ENCODE measurements at regions not wholly inside any gene's neighbourhood (a gene's known extent, or its start where the extent isn't known, plus 50 kb on each side); places are given as distances from the start of the nearest gene placed in this dataset.
A peak's percentile ranks its signal among the peaks of the same experiment; 100 is the strongest.

DNA sequence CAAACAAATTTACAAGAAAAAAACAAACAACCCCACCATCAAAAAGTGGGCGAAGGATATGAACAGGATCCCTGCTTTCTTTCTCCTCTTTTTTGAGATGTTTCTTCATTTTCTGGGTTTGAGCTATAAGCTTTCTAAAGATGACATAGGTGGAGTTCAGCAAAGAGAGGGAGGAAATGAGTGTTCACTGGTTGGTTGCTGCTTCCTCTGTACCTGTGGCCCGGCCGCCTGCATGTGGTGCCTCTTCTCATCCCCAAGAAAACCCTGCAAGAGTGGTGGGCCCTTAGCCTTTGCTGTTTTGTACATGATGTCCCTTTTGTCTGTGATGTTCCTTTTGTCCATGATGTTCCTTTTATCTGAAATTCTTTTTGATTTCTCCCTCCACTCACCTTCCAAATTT lies 178.4 kb upstream of the SERP2 start:
- Histone ChIP-seq H3K36me3 (no peaks in the 10 kb centered on the region), H3K9me3 (no peaks in the 10 kb centered on the region), H3K27me3 (no peaks in the 10 kb centered on the region), H3K4me3 (no peak overlapping the region), H3K27ac (no peak overlapping the region), H3K4me1 (peaks cover 23 to 27% of the 10 kb centered on the region in 2 donors)
- in situ Hi-C loops (cut with MboI; ENCODE audit: low sequenced_read_pairs in 4 of 4): loop anchor here in 3 of 4 donors (10.0 to 25.0 kb wide), 2 partner anchors 240 to 242 kb away; no protein-coding TSS in a partner anchor
- ATAC-seq (no peak), DNase-seq (no peak)
- TF ChIP-seq, protein P1, sequence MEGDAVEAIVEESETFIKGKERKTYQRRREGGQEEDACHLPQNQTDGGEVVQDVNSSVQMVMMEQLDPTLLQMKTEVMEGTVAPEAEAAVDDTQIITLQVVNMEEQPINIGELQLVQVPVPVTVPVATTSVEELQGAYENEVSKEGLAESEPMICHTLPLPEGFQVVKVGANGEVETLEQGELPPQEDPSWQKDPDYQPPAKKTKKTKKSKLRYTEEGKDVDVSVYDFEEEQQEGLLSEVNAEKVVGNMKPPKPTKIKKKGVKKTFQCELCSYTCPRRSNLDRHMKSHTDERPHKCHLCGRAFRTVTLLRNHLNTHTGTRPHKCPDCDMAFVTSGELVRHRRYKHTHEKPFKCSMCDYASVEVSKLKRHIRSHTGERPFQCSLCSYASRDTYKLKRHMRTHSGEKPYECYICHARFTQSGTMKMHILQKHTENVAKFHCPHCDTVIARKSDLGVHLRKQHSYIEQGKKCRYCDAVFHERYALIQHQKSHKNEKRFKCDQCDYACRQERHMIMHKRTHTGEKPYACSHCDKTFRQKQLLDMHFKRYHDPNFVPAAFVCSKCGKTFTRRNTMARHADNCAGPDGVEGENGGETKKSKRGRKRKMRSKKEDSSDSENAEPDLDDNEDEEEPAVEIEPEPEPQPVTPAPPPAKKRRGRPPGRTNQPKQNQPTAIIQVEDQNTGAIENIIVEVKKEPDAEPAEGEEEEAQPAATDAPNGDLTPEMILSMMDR (IDR thresholded peaks at IDR 0.05 in 4 of 5, conservative IDR thresholded peaks at IDR 0.05 in 1 of 5): no peak
- TF ChIP-seq POLR2A (IDR thresholded peaks at IDR 0.05): no peak
- intact Hi-C loops (cut with DNase I; ENCODE audit: low total_unique reads): no loop called here

DNA sequence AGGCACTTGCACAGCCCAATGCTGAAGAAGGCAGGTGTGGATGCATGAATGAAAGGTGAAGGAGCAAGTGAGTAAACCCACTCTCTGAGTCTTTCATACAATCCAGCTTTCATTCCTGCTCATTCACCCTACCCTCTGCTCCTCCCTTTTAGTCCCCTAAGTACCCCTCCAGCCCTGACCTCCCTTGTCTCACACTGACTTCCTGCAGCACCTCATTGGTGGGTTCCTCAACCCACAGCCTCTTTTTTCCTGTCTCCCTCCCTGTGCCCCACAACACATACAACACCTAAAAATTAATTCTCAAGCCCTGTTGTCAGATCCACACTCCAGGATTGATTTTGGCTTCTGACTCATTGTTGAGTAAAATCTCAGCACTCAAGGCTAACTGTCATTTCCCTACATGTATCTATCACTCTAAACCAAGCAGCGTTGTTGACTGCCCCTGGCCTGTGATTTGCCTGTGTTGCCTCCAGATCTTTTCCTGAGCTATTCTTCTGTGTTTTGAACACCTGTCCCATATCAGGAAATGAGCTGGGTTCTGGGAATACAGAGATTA lies 177.3 kb upstream of the SERP2 start:
- no peak for ATAC-seq
- in situ Hi-C loops (cut with MboI; ENCODE audit: low sequenced_read_pairs in 4 of 4): loop anchor here in 3 of 4 donors (10.0 to 25.0 kb wide), 2 partner anchors 239 to 241 kb away; no protein-coding TSS in a partner anchor

DNA sequence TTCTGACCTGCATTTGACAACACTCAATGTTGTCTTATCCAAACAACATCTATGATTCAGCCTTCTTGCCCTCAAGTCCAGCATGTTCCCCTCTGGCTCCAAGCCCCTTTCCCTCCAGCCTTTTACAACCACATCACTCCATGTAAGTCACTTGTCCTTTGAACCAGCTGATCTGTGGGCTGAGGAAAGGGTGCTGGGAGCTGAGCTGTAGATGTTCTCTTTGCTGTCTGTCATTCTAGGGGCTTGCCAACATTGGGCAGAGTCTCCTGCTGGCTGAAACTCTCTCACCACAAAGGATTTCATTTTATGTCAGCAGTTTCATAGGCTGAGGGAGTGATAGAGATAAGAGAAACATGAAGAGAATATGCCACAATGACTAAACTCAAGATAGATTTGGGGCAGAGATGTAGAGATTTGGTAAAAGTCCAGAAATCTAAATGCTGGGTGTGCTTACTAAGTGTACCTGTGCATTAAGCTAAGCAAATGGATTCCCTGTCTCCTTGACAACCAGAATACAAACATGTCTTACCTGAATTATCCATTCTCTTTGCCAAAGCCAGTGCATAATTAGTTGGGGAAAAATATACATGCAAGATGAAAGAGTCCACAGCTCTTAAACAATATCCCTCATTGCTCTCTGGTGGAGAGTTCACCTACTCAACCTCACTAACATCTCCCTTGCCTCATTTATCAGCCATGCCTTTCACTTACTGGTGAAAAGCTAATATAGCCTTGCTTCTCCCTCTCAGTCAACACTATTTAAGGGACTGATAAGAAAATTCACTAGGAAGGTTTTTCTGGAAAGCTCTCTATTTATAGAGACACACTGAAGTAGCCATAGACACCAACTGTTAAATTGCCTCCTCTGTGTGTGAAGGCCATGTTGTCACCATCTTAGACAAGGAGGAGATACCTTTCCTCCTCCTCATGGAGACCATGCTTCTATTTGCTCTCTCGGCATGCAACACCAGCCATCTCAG lies 175.5 kb upstream of the SERP2 start:
- Histone ChIP-seq H3K9me3 (no peaks in the 10 kb centered on the region), H3K36me3 (no peaks in the 10 kb centered on the region), H3K27ac (no peak overlapping the region), H3K27me3 (no peaks in the 10 kb centered on the region), H3K4me1 (peaks cover 17 to 22% of the 10 kb centered on the region in 2 donors), H3K4me3 (no peak overlapping the region)
- in situ Hi-C loops (cut with MboI; ENCODE audit: low sequenced_read_pairs in 4 of 4): loop anchor here in 3 of 4 donors (10.0 to 25.0 kb wide), 2 partner anchors 237 to 239 kb away; no protein-coding TSS in a partner anchor
- intact Hi-C loops (cut with DNase I; ENCODE audit: low total_unique reads): no loop called here
- TF ChIP-seq, protein P1 (IDR thresholded peaks at IDR 0.05 in 4 of 5, conservative IDR thresholded peaks at IDR 0.05 in 1 of 5): no peak
- TF ChIP-seq POLR2A (IDR thresholded peaks at IDR 0.05): no peak
- DNase-seq (no peak), ATAC-seq (no peak)

More for the DNA sequence above, 177.3 kb upstream of the SERP2 start:
- H3K4me1 ChIP-seq: peaks cover 17 to 26% of the 10 kb centered on the region in 2 donors
- H3K9me3 ChIP-seq: no peaks in the 10 kb centered on the region
- no peak overlapping the region for H3K4me3 ChIP-seq
- no peak for TF ChIP-seq POLR2A (IDR thresholded peaks at IDR 0.05)
- TF ChIP-seq, protein P1 (IDR thresholded peaks at IDR 0.05 in 4 of 5, conservative IDR thresholded peaks at IDR 0.05 in 1 of 5): no peak
- H3K27me3 ChIP-seq: no peaks in the 10 kb centered on the region
- no peaks in the 10 kb centered on the region for H3K36me3 ChIP-seq
- H3K27ac ChIP-seq: no peak overlapping the region
- DNase-seq: no peak
- intact Hi-C loops (cut with DNase I; ENCODE audit: low total_unique reads): no loop called here

DNA sequence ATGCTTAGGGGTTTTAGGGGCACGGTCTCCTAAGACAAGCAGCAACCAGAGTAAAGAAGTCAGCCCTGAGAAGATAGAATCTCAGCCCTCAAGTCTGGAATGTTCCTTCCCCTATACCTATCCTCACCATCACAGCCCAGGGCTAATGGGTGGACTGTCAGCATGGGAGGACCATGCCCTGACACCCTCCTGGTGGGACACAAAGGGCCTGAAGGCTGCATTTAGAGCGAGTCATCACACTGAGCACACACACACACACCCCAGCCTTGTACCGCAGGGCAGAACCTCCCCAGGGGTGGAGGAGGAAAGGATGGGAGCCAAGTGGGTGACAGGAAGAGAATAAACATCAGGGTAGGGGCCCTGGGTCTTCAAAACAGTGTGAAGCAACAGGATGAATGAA lies 174.8 kb upstream of the SERP2 start:
- DNase-seq (no peak), ATAC-seq (no peak)
- Histone ChIP-seq H3K4me1 (peaks cover 17 to 22% of the 10 kb centered on the region in 2 donors), H3K27ac (peak overlapping the region in 2 of 4 donors; percentile 47 to 48), H3K9me3 (no peaks in the 10 kb centered on the region), H3K36me3 (no peaks in the 10 kb centered on the region), H3K4me3 (no peak overlapping the region), H3K27me3 (no peaks in the 10 kb centered on the region)
- intact Hi-C loops (cut with DNase I; ENCODE audit: low total_unique reads) (no loop called here), in situ Hi-C loops (cut with MboI; ENCODE audit: low sequenced_read_pairs in 4 of 4) (loop anchor here in 3 of 4 donors (10.0 to 25.0 kb wide), 2 partner anchors 236 to 238 kb away; no protein-coding TSS in a partner anchor)
- no peak for TF ChIP-seq POLR2A (IDR thresholded peaks at IDR 0.05)
- TF ChIP-seq, protein P1 (IDR thresholded peaks at IDR 0.05 in 4 of 5, conservative IDR thresholded peaks at IDR 0.05 in 1 of 5): no peak
